GM19324 (cell line): ENCODE measurements at regions not wholly inside any gene's neighbourhood (a gene's known extent, or its start where the extent isn't known, plus 50 kb on each side); places are given as distances from the start of the nearest gene placed in this dataset.
A peak's percentile ranks its signal among the peaks of the same experiment; 100 is the strongest.

Experiments
- ATAC-seq: cut with Tn5 transposase; IDR thresholded peaks from one replicate; pipeline ENCODE4 v1.9.1; 2021; ENCODE audit warnings: mild to moderate bottlenecking, moderate library complexity; ENCODE audit not compliant: unreplicated experiment, low FRiP score

GRCh38 chr2:221245045-221245444 lies 327.1 kb downstream of the EPHA4 start:
- no peak for ATAC-seq

DNA sequence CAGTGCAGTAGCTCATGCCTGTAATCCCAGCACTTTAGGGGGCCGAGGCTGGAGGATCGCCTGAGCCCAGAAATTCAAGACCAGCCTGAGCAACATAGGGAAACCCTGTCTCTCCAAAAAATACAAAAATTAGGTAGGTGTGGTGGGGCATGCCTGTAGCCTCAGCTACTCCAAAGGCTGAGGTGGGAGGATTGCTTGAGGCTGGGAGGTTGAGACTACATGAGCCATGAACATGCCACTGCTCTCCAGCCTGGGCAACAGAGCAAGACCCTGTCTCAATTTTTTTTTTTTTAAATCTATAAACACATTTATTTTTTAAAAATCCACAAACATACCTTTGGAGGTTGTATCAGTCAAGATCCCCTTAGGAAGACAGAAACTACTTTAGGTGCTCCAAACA lies 326.3 kb downstream of the EPHA4 start:
- no peak for ATAC-seq

- ATAC-seq, result no peak
These were observed 317.8 kb downstream of the EPHA4 start for GRCh38 chr2:221254299-221254698.

GRCh38 chr2:221255862-221256261 lies 316.2 kb downstream of the EPHA4 start:
- ATAC-seq, result no peak

DNA sequence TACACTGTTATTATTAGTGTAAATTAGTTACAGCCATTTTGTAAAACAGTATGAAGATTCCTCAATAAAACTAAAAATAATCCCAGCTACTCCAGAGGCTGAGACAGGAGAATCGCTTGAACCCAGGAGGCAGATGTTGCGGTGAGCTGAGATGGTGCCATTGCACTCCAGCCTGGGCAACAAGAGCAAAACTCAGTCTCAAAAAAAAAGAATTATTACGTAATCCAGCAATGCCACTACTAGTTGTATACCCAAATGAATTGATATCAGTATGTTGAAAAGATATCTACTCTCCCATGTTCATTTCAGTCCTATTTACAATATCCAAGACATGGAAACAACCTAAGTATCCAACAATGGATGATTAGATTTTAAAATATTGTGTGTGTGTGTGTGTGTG lies 313.6 kb downstream of the EPHA4 start:
- no peak for ATAC-seq

GRCh38 chr2:221262651-221263050 lies 309.5 kb downstream of the EPHA4 start:
- ATAC-seq, result no peak

DNA sequence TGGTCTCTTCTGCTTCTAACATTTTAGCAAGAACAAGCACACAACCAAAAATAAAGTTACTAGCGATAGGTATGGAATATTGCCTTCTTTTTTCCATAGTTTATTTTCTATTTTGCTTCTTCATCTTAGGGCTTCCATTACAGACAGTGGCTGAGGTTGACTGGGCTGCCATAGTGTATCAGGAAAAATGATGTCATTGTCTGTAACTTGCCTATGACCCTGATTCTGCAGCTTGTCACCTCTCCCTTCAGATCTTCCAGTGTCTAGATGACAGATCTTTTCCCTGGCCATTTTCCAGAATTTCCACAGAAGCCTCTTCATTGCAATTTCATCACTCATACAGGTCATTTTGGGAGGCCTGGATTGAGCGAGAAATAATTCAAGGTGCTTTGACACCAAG lies 308.5 kb downstream of the EPHA4 start:
- no peak for ATAC-seq

DNA sequence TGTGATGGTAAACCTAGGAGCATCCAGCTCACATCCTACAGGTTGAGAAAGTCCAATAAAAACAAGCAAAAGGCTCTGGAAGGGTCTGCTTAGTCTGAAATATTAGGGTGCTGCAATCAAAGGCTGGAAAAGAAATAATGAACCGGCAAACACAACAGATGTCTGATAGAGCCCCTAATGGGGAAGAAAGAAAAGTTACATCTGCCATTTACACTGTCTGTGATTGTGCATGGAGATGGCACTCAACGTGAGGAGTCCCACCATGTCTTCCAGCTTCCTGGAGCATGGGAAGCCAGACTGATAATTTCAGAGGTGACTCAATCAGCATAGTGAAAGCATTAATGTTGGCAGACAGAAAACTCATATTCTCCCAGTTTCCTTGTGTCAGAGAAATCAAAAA lies 307.8 kb downstream of the EPHA4 start:
- ATAC-seq, result no peak

GRCh38 chr2:221267773-221268425 lies 304.2 kb downstream of the EPHA4 start:
- no peak for ATAC-seq

- ATAC-seq, result no peak
These were observed 303.5 kb downstream of the EPHA4 start for GRCh38 chr2:221268631-221269030.

- ATAC-seq, result no peak
These were observed 301.3 kb downstream of the EPHA4 start for GRCh38 chr2:221270806-221271205.

GRCh38 chr2:221272729-221273128 lies 299.4 kb downstream of the EPHA4 start:
- no peak for ATAC-seq

DNA sequence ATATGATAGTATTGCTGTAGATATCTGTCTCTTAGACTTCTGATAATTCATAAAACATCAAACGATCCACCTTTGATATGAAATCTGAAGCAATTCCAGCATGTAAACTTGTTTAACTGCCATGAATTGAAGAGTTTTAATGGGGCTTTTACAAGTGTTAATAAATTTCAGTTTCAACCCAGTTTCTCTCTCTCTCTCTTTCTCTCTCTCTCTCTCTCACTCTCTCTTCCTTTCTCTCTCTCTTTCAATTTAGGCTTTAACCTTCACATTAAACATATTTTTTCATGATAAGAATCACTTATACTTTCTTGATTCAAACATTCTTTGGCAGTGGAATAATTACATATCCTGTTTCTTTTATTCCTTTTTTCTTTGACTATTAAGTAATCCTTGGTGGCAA lies 296.1 kb downstream of the EPHA4 start:
- ATAC-seq, result no peak

DNA sequence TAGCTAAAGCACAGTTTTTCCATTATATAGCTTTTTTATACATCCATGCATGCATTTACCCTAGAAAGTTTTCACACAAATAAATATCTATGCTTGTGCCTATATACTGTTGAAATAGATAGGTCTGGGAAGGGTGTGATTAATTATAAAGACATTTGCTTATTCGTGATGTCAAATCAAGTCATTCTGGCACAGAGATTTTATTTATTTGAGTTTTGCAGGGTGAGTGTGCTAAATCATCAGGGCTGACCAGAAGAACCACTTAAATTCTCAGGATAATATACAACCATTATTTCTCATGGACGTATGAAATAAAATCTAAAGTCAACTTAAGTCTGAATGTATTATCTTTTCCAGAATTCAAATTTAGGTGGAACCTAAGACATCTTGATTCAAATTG lies 295.5 kb downstream of the EPHA4 start:
- ATAC-seq, result no peak

GRCh38 chr2:221282386-221282785 lies 289.7 kb downstream of the EPHA4 start:
- no peak for ATAC-seq

DNA sequence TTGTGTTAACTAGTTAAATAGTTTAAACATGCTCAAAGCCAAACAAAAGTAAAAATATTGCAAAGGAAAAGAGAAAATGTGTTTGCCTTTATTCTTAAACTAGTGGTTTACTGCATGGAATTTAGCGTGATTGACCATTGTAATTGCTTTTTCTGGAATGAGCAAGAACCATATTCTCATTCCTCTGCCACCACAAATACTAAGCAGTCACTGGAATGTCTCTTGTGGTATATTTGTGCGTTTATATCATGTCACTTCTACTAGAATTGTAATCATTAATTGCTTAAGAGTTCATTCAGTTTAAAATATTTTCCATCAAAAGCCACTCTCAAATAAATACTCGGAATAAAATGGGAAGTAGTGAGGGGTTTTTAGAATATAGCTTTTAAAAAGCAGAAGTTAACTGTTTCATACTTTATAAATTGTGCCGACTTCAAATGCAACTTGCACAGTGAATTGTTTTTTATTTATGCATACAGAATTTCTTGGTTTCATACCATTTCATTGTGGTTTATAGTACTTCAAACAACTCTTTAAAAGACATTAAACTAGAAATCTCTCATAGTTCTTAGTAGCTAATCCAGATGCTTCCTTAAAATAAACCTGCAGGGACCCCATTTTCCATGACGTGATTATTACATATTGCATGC lies 288.1 kb downstream of the EPHA4 start:
- ATAC-seq, result no peak

DNA sequence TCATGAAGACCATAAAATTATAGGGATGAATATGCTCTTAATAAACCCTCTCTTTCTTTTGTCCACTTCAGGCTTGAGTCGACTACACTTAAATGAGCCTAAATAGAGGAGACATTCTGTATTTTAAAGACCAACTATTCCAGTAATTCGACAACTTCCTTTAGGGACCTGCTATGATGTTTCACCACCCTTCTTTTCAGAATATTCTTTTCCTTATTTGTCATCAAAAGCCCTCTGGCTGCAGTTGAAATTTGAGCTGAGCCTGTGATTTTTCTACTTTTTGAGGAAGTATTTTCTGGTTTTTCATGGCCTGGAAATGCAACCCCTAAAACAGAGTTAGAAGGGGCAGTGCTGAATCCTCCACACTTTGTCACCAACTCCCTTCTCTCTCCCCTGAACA lies 287.0 kb downstream of the EPHA4 start:
- no peak for ATAC-seq

DNA sequence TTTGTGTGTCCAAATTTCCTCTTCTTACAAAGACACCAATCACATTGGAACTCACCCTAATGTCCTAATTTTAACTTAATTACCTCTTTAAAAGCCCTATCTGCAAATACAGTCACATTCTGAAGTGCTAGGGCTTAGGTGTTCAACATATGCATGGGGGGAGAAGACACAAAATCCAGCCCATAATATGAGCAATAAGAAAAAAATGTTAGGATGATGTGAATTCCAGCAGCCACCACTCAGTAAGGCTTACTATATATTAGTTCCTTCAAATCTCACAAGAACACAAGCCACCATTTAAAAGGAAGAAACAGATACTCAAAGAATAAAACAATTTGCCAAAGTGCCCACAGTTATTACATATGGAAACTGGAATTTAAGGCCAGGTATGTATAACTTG lies 285.7 kb downstream of the EPHA4 start:
- no peak for ATAC-seq

DNA sequence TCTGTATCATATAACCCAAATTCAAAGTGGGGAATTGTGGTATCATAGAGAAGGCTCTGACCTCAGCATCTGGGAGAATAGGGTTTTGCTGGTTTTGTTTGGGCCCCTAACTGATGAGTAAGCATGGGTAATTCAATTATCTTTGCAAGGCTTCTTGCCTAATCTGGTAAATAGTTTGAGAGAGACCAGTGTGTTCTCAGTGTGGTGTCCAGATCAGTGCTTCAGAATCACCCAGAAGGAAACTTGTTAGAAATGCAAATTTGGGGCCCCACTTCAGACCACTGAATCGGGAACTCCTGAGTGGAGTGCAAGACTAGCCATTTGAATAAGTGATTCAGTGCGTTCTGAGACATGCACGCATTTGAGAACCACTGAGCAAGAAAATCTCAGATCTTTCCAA lies 282.7 kb downstream of the EPHA4 start:
- peak; percentile 76 for ATAC-seq

DNA sequence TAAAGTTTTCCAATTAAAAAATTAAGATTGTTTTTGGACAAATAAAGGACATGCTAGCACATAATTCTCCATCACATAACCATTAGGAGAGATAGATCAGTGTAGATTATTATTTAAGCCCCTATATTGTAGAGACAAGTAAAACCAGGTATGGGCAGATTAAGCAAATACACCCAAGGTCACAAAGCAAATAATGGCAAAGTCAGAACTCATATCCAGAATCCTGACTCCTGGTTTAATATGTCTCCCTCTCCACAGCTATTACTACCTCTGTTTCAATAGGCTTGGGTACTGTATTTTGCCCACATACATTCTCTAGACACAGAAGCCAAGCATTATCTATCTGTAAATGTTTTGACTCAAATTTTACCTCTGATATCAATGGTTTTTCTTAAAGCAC lies 282.3 kb downstream of the EPHA4 start:
- no peak for ATAC-seq

DNA sequence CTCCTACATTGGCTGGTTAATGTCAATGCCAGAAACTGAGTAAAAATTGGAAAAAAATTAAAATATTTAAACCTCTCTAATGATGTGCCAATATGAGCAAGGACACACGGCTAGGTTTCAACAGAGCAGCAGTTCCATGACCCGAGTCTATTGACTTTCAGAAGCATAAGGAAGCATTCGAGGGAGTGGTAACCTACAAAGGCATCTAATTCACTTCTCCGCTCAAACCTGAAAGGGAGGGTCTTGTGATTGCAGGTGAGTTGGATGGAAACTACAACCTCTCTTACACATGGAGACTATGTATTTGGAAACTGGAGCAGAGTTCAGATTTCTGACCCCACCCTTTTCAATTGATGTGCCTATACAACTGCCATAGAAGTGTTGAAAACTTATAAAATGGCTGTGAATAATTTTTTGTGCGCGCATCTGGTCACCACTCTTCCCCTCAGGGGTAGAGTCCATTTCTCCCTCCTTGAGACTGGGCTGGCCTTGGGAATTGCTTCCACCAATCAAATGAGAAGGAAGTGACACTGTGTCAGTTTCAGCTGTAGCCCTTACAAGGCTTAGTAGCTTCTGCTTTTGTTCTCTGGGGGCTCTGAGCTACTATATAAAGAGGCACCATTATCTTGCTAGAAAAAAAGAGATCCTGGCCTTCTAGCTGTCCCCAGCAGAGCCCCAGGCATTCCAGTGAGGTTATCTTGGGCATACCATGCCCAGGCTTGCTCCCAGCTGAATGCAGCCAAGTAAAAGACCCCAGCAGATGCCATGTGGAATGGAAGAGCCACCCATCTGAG lies 278.0 kb downstream of the EPHA4 start:
- ATAC-seq, result no peak

GRCh38 chr2:221304916-221305315 lies 267.2 kb downstream of the EPHA4 start:
- no peak for ATAC-seq
